ENCODE measurements at regions not wholly inside any gene's neighbourhood (a gene's known extent, or its start where the extent isn't known, plus 50 kb on each side); places are given as distances from the start of the nearest gene placed in this dataset.
A peak's percentile ranks its signal among the peaks of the same experiment; 100 is the strongest.

- TF ChIP-seq NEUROD1 (IDR thresholded peaks at IDR 0.05; ENCODE audit: borderline replicate concordance, low read depth, low read length, partially characterized antibody) (peak; percentile 77), HNRNPL (IDR thresholded peaks at IDR 0.05; ENCODE audit: low read depth, low read length) (no peak), ZNF561 (CRISPR knock-in tag; conservative IDR thresholded peaks at IDR 0.05) (no peak), POLR3A (IDR thresholded peaks at IDR 0.05; ENCODE audit: borderline replicate concordance, extremely low read depth, insufficient read depth, insufficient read length) (no peak), GABPA (tag; conservative IDR thresholded peaks at IDR 0.05; ENCODE audit: low read depth) (no peak), MLLT1 (IDR thresholded peaks at IDR 0.05) (0 out of 4 replicates have a peak, but pooled peaks of 1 of the 2 experiments have one; percentile 1), CLOCK (CRISPR knock-in tag; IDR thresholded peaks at IDR 0.05; ENCODE audit: borderline replicate concordance) (no peak), CGGBP1 (CRISPR knock-in tag; IDR thresholded peaks at IDR 0.05) (no peak), L3MBTL2 (IDR thresholded peaks at IDR 0.05) (no peak), MLX (CRISPR knock-in tag; conservative IDR thresholded peaks at IDR 0.05) (no peak), ZNF146 (CRISPR knock-in tag; IDR thresholded peaks at IDR 0.05; ENCODE audit: unreplicated experiment) (no peak), PTRF (tag; IDR thresholded peaks at IDR 0.05) (no peak; the same call in 1 of the 2 replicates), ZNF639 (CRISPR knock-in tag; conservative IDR thresholded peaks at IDR 0.05 in 1 of 2, IDR thresholded peaks at IDR 0.05 in 1 of 2) (no peak), KLF10 (CRISPR knock-in tag; IDR thresholded peaks at IDR 0.05) (no peak), ZNF232 (CRISPR knock-in tag; IDR thresholded peaks at IDR 0.05) (peak; percentile 99), ILF3 (IDR thresholded peaks at IDR 0.05; ENCODE audit: borderline replicate concordance) (0 out of 2 replicates have a peak, but pooled peaks have one; percentile 14), CBX8 (IDR thresholded peaks at IDR 0.05; ENCODE audit: borderline replicate concordance, extremely low read depth, low read depth, low read length, poor library complexity, severe bottlenecking) (no peak), NFYB (IDR thresholded peaks at IDR 0.05; ENCODE audit: extremely low read depth, insufficient read length) (peak; percentile 34), ZNF507 (tag; conservative IDR thresholded peaks at IDR 0.05) (no peak)
These were observed 76.4 kb downstream of the LYZL2 start (continued) for GRCh38 chr10:30553018-30553625.

Measured in K562 (cell line).